HCT116 (cell line): ENCODE measurements at regions not wholly inside any gene's neighbourhood (a gene's known extent, or its start where the extent isn't known, plus 50 kb on each side); places are given as distances from the start of the nearest gene placed in this dataset.

Source experiments
- ATAC-seq: fragments of 200-7000 bp; cut with Tn5 transposase; 2 replicates; pipeline ENCODE4 v1.9.1; 2020; ENCODE audit warnings: mild to moderate bottlenecking, moderate library complexity
- BruUV-seq: library from RNA; stranded (reverse); fragments of 400-500 nt; replicated peaks from 2 replicates; lab custom pipeline; 2021; lab: Mats Ljungman, UMichigan
- CTCF ChIA-PET: fragments of 300-600 bp; sonication (Branson Sonifier 250); formaldehyde crosslinking; loops from one replicate; lab custom pipeline; 2021; ENCODE audit warnings: antibody characterized with exemption; lab: Charles Lee
- POLR2A ChIA-PET: fragments of 300-600, 350-600 bp; sonication (Branson Sonifier 250); formaldehyde crosslinking; loops from one replicate; lab custom pipeline; 2021; ENCODE audit warnings: antibody characterized with exemption; lab: Charles Lee
- RAD21 ChIA-PET, 2 experiments: fragments of 300-600 bp; sonication (Branson Sonifier 250); formaldehyde crosslinking; loops; one replicate each; lab custom pipeline; 2023; ENCODE audit warnings: low total read pairs in 2 of 2; ENCODE audit not compliant: uncharacterized antibody in 2 of 2, unreplicated experiment in 2 of 2, low non-redundant PET in 1 of 2; lab: Charles Lee
- DNase-seq: peaks from one replicate; pipeline ENCODE4 v3.0.0-alpha.2; 2010; ENCODE audit warnings: low read depth, low spot score
- H2AFZ ChIP-seq: fragments of 200-600 bp; shearing (Covaris generic), sonication (generic); 2 replicates; pipeline ENCODE4 v1.6.1; 2017; ENCODE audit warnings: low read depth, mixed run types, mixed read lengths, antibody characterized with exemption, low read length; ENCODE audit not compliant: poor library complexity, severe bottlenecking
- H3K27ac ChIP-seq: 2 replicates; pipeline ENCODE4 v1.5.1; 2012; ENCODE audit warnings: low read depth, low read length
- H3K27me3 ChIP-seq: fragments of 200-600 bp; sonication (generic); 2 replicates; pipeline ENCODE4 v1.6.1; 2016; ENCODE audit warnings: mixed run types, low read length, mixed read lengths; ENCODE audit not compliant: insufficient read depth
- H3K36me3 ChIP-seq, 2 experiments: fragments of 200-500 bp in 1 of 2; fragments of 200-600 bp in 1 of 2; sonication (Bioruptor generic) in 1 of 2; sonication (generic) in 1 of 2; 2 replicates each; pipeline versions ENCODE4 v1.5.1 to v1.6.1; 2014 to 2016; ENCODE audit warnings: low read length in 2 of 2, inconsistent platforms in 1 of 2, mixed read lengths in 1 of 2, mixed run types in 1 of 2; ENCODE audit not compliant: insufficient read depth in 2 of 2, control insufficient read depth in 1 of 2
- H3K4me1 ChIP-seq, 2 experiments: fragments of 200-600 bp in 1 of 2; sonication (generic) in 1 of 2; 2 replicates each; pipeline versions ENCODE4 v1.5.1 to v1.6.1; 2012 to 2017; ENCODE audit warnings: low read length in 2 of 2, inconsistent platforms in 1 of 2, mild to moderate bottlenecking in 1 of 2, mixed read lengths in 1 of 2, mixed run types in 1 of 2, moderate library complexity in 1 of 2; ENCODE audit not compliant: insufficient read depth in 2 of 2, control insufficient read depth in 1 of 2
- H3K4me2 ChIP-seq: fragments of 200-600 bp; sonication (generic); 2 replicates; pipeline ENCODE4 v1.6.1; 2017; ENCODE audit warnings: mixed run types, low read length, mixed read lengths
- H3K4me3 ChIP-seq, 2 experiments: fragments of 200-600 bp in 1 of 2; sonication (generic) in 1 of 2; replicated peaks in 1 of 2; 2 replicates each; pipeline ENCODE4 v1.5.1; 2011 to 2016; ENCODE audit warnings: low read length in 2 of 2, control low read depth in 1 of 2, low read depth in 1 of 2, mild to moderate bottlenecking in 1 of 2, mixed read lengths in 1 of 2, mixed run types in 1 of 2
- H3K79me2 ChIP-seq: fragments of 200-600 bp; sonication (generic); 2 replicates; pipeline ENCODE4 v1.6.1; 2017; ENCODE audit warnings: mild to moderate bottlenecking, mixed run types, low read length, moderate library complexity, mixed read lengths; ENCODE audit not compliant: insufficient read depth
- H3K9ac ChIP-seq: fragments of 200-600 bp; sonication (generic); 2 replicates; pipeline ENCODE4 v1.6.1; 2016; ENCODE audit warnings: low read length, mixed read lengths
- H3K9me2 ChIP-seq: fragments of 200-600 bp; sonication (generic), shearing (Covaris generic); 2 replicates; pipeline ENCODE4 v1.6.1; 2017; ENCODE audit warnings: mixed run types, mild to moderate bottlenecking, moderate library complexity; ENCODE audit not compliant: insufficient read depth
- H3K9me3 ChIP-seq, 2 experiments: fragments of 200-500 bp in 1 of 2; fragments of 200-600 bp in 1 of 2; sonication (Bioruptor generic) in 1 of 2; sonication (generic) in 1 of 2; 2 replicates each; pipeline ENCODE4 v1.6.1; 2014 to 2017; ENCODE audit warnings: low read length in 2 of 2, mixed read lengths in 2 of 2, inconsistent platforms in 1 of 2, low read depth in 1 of 2, mild to moderate bottlenecking in 1 of 2, mixed run types in 1 of 2, moderate library complexity in 1 of 2; ENCODE audit not compliant: control insufficient read depth in 1 of 2, insufficient read depth in 1 of 2
- H4K20me1 ChIP-seq: fragments of 200-600 bp; sonication (generic), shearing (Covaris generic); 2 replicates; pipeline ENCODE4 v1.6.1; 2017; ENCODE audit warnings: mixed run types, mild to moderate bottlenecking, moderate library complexity; ENCODE audit not compliant: insufficient read depth
- CBX3 ChIP-seq: IDR thresholded peaks from 2 replicates; pipeline ENCODE4 v1.6.1; 2012; ENCODE audit warnings: low read depth
- EZH2 ChIP-seq: fragments of 200-600 bp; sonication (generic); IDR thresholded peaks from 2 replicates; pipeline ENCODE4 v1.6.1; 2017; ENCODE audit warnings: antibody characterized with exemption, mixed run types
- JUND ChIP-seq: IDR thresholded peaks from 2 replicates; pipeline ENCODE4 v1.6.1; 2012
- POLR2AphosphoS5 ChIP-seq: IDR thresholded peaks from 2 replicates; pipeline ENCODE4 v1.6.1; 2011; ENCODE audit warnings: mild to moderate bottlenecking, low read depth, low read length, moderate library complexity
- RAD21 ChIP-seq: IDR thresholded peaks from 2 replicates; pipeline ENCODE4 v1.6.1; 2012; ENCODE audit warnings: low read depth, mild to moderate bottlenecking
- SRF ChIP-seq: IDR thresholded peaks from 2 replicates; pipeline ENCODE4 v1.6.1; 2012; ENCODE audit warnings: low read depth
- ZFX ChIP-seq: fragments of 450-650 bp; IDR thresholded peaks from 2 replicates; pipeline ENCODE4 v1.6.1; 2017
- intact Hi-C: fragments of 100-400 bp; cut with micrococcal nuclease; formaldehyde crosslinking; loops from 2 replicates; pipeline ENCODE4 v1.10.0; 2022
- TF ChIP-seq, protein P1 (sequence below), 3 experiments: fragments of 200-600 bp in 1 of 3; sonication (generic) in 1 of 3; IDR thresholded peaks in 2 of 3; conservative IDR thresholded peaks in 1 of 3; 2 replicates each; pipeline ENCODE4 v1.5.1; 2012 to 2017; ENCODE audit warnings: low read depth in 2 of 3, low read length in 2 of 3, antibody characterized with exemption in 1 of 3, borderline replicate concordance in 1 of 3, control low read depth in 1 of 3, mild to moderate bottlenecking in 1 of 3, mixed read lengths in 1 of 3, mixed run types in 1 of 3, moderate library complexity in 1 of 3; ENCODE audit not compliant: insufficient read depth in 1 of 3
- TF ChIP-seq, protein P2 (sequence below): IDR thresholded peaks from 2 replicates; pipeline ENCODE4 v1.6.1; 2012

DNA sequence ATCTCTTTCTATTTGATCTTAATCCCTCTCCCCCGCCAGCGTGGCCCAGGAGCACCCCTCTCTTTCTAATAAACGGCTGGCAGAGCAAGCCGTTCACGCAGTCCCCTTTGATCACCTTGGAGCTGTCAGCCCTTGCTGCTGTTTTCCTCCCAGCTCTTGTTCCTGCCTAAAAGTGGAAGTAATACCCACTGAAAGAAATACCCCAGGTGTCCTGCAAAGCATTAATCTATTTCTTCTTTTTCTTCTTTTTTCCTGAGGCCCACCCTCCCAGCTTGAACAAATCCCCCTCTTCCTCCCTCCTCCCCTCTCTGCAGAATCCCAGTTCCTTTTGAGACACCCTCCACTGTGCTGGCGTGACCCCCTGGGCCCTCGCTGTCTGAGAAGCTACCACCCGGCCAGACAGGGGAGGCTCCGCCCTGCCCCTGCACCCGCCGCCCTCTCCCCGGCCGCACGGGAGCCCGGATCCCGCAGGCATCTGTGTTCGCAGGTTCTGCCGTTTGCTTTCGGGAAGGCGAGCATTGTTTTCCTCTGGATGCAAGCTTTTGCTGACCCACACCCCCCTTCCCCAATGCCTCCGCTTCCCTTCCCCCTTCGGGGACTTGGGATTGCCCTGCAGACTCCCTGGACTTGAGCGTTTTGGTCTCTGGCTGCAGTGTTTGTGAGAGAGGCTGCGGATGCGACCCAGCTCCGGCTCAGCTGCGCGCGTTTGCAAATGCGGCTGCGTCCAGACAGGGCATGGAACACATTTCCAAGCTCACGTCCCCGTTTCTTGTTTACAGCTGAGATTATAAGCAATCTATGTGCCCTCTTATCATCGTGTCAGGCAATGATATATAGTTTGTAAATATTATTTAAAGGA, 631.5 kb downstream of the NYAP2 start (continued):
- TF ChIP-seq, protein P1, sequence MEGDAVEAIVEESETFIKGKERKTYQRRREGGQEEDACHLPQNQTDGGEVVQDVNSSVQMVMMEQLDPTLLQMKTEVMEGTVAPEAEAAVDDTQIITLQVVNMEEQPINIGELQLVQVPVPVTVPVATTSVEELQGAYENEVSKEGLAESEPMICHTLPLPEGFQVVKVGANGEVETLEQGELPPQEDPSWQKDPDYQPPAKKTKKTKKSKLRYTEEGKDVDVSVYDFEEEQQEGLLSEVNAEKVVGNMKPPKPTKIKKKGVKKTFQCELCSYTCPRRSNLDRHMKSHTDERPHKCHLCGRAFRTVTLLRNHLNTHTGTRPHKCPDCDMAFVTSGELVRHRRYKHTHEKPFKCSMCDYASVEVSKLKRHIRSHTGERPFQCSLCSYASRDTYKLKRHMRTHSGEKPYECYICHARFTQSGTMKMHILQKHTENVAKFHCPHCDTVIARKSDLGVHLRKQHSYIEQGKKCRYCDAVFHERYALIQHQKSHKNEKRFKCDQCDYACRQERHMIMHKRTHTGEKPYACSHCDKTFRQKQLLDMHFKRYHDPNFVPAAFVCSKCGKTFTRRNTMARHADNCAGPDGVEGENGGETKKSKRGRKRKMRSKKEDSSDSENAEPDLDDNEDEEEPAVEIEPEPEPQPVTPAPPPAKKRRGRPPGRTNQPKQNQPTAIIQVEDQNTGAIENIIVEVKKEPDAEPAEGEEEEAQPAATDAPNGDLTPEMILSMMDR (IDR thresholded peaks at IDR 0.05 in 2 of 3, conservative IDR thresholded peaks at IDR 0.05 in 1 of 3; ENCODE audit: borderline replicate concordance in 1 of 3, insufficient read depth in 1 of 3, low read depth in 2 of 3, low read length in 2 of 3) = no peak
- TF ChIP-seq EZH2 (no peak), RAD21 (no peak), SRF (0 out of 2 replicates have a peak, but pooled peaks have one; percentile 4)

DNA sequence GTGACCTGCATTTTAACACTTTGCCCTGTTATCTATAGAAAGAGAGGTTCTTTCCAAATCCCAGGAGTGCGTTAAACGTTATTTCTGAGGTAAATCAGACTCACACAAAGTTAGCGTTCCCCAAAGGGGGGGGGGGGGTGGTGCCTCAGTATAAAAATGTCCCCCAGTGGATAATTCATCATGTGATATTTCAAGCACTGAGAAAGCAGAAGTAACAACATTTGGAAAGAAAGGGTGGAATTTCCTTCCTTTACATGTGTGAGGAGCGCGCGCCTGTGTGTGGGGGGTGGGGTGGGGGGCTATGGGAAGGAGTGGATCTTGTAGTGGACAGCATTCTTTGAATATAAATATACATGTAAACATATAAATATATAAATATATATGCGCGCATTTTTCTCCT, 630.9 kb downstream of the NYAP2 start:
- DNase-seq = no peak
- H3K27ac ChIP-seq = peak overlapping the region; percentile 86
- no peaks in the 10 kb centered on the region for H3K27me3 ChIP-seq
- H3K4me3 ChIP-seq = peak overlapping the region; percentile 48 to 65
- intact Hi-C loops = loop anchor here (2.0 to 10.0 kb wide), 3 partner anchors 84 to 356 kb away; no protein-coding TSS in a partner anchor
- 0 out of 4 replicates have a peak, but pooled peaks cover 0 to 5% of the 10 kb centered on the region in 2 experiments for H3K36me3 ChIP-seq
- no peaks in the 10 kb centered on the region for H3K9me2 ChIP-seq
- H3K9me3 ChIP-seq = no peaks in the 10 kb centered on the region
- TF ChIP-seq ZFX (no peak), RAD21 (0 out of 2 replicates have a peak, but pooled peaks have one; percentile 1), POLR2AphosphoS5 (peak; percentile 27; the same call in 1 of the 2 replicates), CBX3 (no peak), JUND (peak; percentile 19; the same call in 1 of the 2 replicates), SRF (no peak)
- TF ChIP-seq, protein P2, sequence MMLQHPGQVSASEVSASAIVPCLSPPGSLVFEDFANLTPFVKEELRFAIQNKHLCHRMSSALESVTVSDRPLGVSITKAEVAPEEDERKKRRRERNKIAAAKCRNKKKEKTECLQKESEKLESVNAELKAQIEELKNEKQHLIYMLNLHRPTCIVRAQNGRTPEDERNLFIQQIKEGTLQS = no peak
- TF ChIP-seq, all 23 proteins: peak for 3
- no peaks in the 10 kb centered on the region for H4K20me1 ChIP-seq
- H3K4me1 ChIP-seq = peaks cover 38 to 49% of the 10 kb centered on the region in 2 experiments
- peak overlapping the region; percentile 97 for H3K4me2 ChIP-seq
- H2AFZ ChIP-seq = no peak overlapping the region
- BruUV-seq = no TSS peak
- H3K9ac ChIP-seq = peak overlapping the region; percentile 75
- ChIA-PET POLR2A (interaction anchor here (2.1 to 2.4 kb wide), 4 partner anchors 10 to 85 kb away, joined by 8 to 15 read pairs (median 11); no protein-coding TSS in a partner anchor), RAD21 (no interaction called here), CTCF (no interaction called here)
- no peak for ATAC-seq
- 0 out of 2 replicates have a peak, but pooled peaks cover 5% of the 10 kb centered on the region for H3K79me2 ChIP-seq
